H9 (cell line): ENCODE measurements at regions not wholly inside any gene's neighbourhood (a gene's known extent, or its start where the extent isn't known, plus 50 kb on each side); places are given as distances from the start of the nearest gene placed in this dataset.

Experiments used
- DNase-seq: peaks from one replicate; pipeline ENCODE4 v3.0.0-alpha.2; 2017
- H2AFZ ChIP-seq: one replicate; pipeline ENCODE4 v1.6.1; 2013; ENCODE audit warnings: mild to moderate bottlenecking, low read length, control low read depth, moderate library complexity
- H2AK5ac ChIP-seq: 2 replicates; pipeline ENCODE4 v1.6.1; 2013; ENCODE audit warnings: low read length, control low read depth, mixed read lengths; ENCODE audit not compliant: insufficient read length
- H2BK120ac ChIP-seq: one replicate; pipeline ENCODE4 v1.6.1; 2013; ENCODE audit warnings: low read depth, mild to moderate bottlenecking, low read length, control low read depth, inconsistent platforms; ENCODE audit not compliant: poor library complexity, severe bottlenecking
- H2BK12ac ChIP-seq: 2 replicates; pipeline ENCODE4 v1.6.1; 2013; ENCODE audit warnings: low read length, control low read depth, mixed read lengths, low read depth; ENCODE audit not compliant: insufficient read length
- H2BK15ac ChIP-seq: 2 replicates; pipeline ENCODE4 v1.6.1; 2013; ENCODE audit warnings: low read depth, low read length, control low read depth
- H2BK20ac ChIP-seq: one replicate; pipeline ENCODE4 v1.6.1; 2013; ENCODE audit warnings: low read depth, mild to moderate bottlenecking, low read length, control low read depth, inconsistent platforms; ENCODE audit not compliant: poor library complexity, severe bottlenecking
- H2BK5ac ChIP-seq: 2 replicates; pipeline ENCODE4 v1.6.1; 2013; ENCODE audit warnings: low read length, control low read depth, mixed read lengths; ENCODE audit not compliant: insufficient read length
- H3K14ac ChIP-seq: 2 replicates; pipeline ENCODE4 v1.6.1; 2013; ENCODE audit warnings: low read length, control low read depth; ENCODE audit not compliant: insufficient read depth
- H3K18ac ChIP-seq: 2 replicates; pipeline ENCODE4 v1.6.1; 2013; ENCODE audit warnings: low read depth, mild to moderate bottlenecking, mixed read lengths, low read length, control low read depth; ENCODE audit not compliant: insufficient read length
- H3K23ac ChIP-seq: 2 replicates; pipeline ENCODE4 v1.6.1; 2013; ENCODE audit warnings: low read length, control low read depth, mixed read lengths, low read depth; ENCODE audit not compliant: insufficient read length
- H3K23me2 ChIP-seq: 2 replicates; pipeline ENCODE4 v1.6.1; 2013; ENCODE audit warnings: low read depth, mild to moderate bottlenecking, mixed read lengths, low read length, control low read depth; ENCODE audit not compliant: insufficient read length, poor library complexity, severe bottlenecking
- H3K27ac ChIP-seq: 2 replicates; pipeline ENCODE4 v1.5.1; 2013; ENCODE audit warnings: low read length, control low read depth, mixed read lengths, low read depth; ENCODE audit not compliant: insufficient read length
- H3K27me3 ChIP-seq: 2 replicates; pipeline ENCODE4 v1.6.1; 2013; ENCODE audit warnings: low read length, control low read depth, inconsistent platforms; ENCODE audit not compliant: insufficient read depth
- H3K4ac ChIP-seq: 2 replicates; pipeline ENCODE4 v1.6.1; 2013; ENCODE audit warnings: low read depth, mild to moderate bottlenecking, control low read depth, inconsistent platforms, low read length, moderate library complexity
- H3K4me1 ChIP-seq: 2 replicates; pipeline ENCODE4 v1.6.1; 2013; ENCODE audit warnings: low read length, control low read depth, inconsistent platforms; ENCODE audit not compliant: insufficient read depth
- H3K4me2 ChIP-seq: 2 replicates; pipeline ENCODE4 v1.6.1; 2013; ENCODE audit warnings: low read length, control low read depth, mixed read lengths; ENCODE audit not compliant: insufficient read length, insufficient read depth
- H3K56ac ChIP-seq: 2 replicates; pipeline ENCODE4 v1.6.1; 2013; ENCODE audit warnings: low read depth, mild to moderate bottlenecking, mixed read lengths, low read length, control low read depth; ENCODE audit not compliant: insufficient read length
- H3K79me1 ChIP-seq: 2 replicates; pipeline ENCODE4 v1.6.1; 2013; ENCODE audit warnings: low read depth, mild to moderate bottlenecking, moderate library complexity, low read length, control low read depth, inconsistent platforms; ENCODE audit not compliant: insufficient read depth, poor library complexity, severe bottlenecking
- H3K79me2 ChIP-seq: 2 replicates; pipeline ENCODE4 v1.6.1; 2013; ENCODE audit warnings: low read length, control low read depth, inconsistent platforms; ENCODE audit not compliant: insufficient read depth
- H3K9ac ChIP-seq: 2 replicates; pipeline ENCODE4 v1.6.1; 2013; ENCODE audit warnings: low read length, control low read depth, mixed read lengths; ENCODE audit not compliant: insufficient read length; ENCODE audit errors: extremely low read depth
- H3K9me3 ChIP-seq: one replicate; pipeline ENCODE4 v1.6.1; 2013; ENCODE audit warnings: low read depth, low read length, inconsistent platforms; ENCODE audit not compliant: control insufficient read depth
- H3T11ph ChIP-seq: one replicate; pipeline ENCODE4 v1.6.1; 2013; ENCODE audit warnings: mild to moderate bottlenecking, low read length, control low read depth, inconsistent platforms
- H4K20me1 ChIP-seq: one replicate; pipeline ENCODE4 v1.6.1; 2013; ENCODE audit not compliant: control insufficient read depth, insufficient read length, insufficient read depth
- H4K5ac ChIP-seq: 2 replicates; pipeline ENCODE4 v1.6.1; 2013; ENCODE audit warnings: low read depth, mild to moderate bottlenecking, mixed read lengths, low read length, control low read depth; ENCODE audit not compliant: insufficient read length
- H4K8ac ChIP-seq: replicated peaks from 2 replicates; pipeline ENCODE4 v1.6.1; 2013; ENCODE audit warnings: low read length, control low read depth, mixed read lengths, low read depth; ENCODE audit not compliant: insufficient read length
- H4K91ac ChIP-seq: 2 replicates; pipeline ENCODE4 v1.6.1; 2013; ENCODE audit warnings: low read depth, mild to moderate bottlenecking, moderate library complexity, mixed read lengths, low read length, control low read depth; ENCODE audit not compliant: insufficient read length
- H3K27ac Mint-ChIP-seq, 3 experiments: 2 replicates in 2 of 3; 3 replicates in 1 of 3; pipeline ENCODE4 v1.8.0; 2020 to 2021; ENCODE audit warnings: mixed read lengths in 3 of 3, mild to moderate bottlenecking in 1 of 3, moderate library complexity in 1 of 3
- H3K27me3 Mint-ChIP-seq: 2 replicates; pipeline ENCODE4 v1.8.0; 2021; ENCODE audit warnings: low read depth, mild to moderate bottlenecking, moderate library complexity, mixed read lengths
- H3K36me3 Mint-ChIP-seq, 3 experiments: 2 replicates in 2 of 3; 3 replicates in 1 of 3; pipeline ENCODE4 v1.8.0; 2020 to 2021; ENCODE audit warnings: low read depth in 3 of 3, mixed read lengths in 3 of 3; ENCODE audit not compliant: insufficient read depth in 1 of 3
- H3K4me1 Mint-ChIP-seq, 2 experiments: 2 replicates each; pipeline ENCODE4 v1.8.0; 2020; ENCODE audit warnings: mixed read lengths in 2 of 2
- H3K4me3 Mint-ChIP-seq, 2 experiments: 2 replicates in 1 of 2; 3 replicates in 1 of 2; pipeline ENCODE4 v1.8.0; 2020 to 2021; ENCODE audit warnings: mild to moderate bottlenecking in 2 of 2, mixed read lengths in 2 of 2, moderate library complexity in 1 of 2
- H3K9me3 Mint-ChIP-seq, 2 experiments: 2 replicates in 1 of 2; 3 replicates in 1 of 2; pipeline ENCODE4 v1.8.0; 2020; ENCODE audit warnings: mild to moderate bottlenecking in 2 of 2, mixed read lengths in 2 of 2, moderate library complexity in 1 of 2
- CTCF ChIP-seq: fragments of 200-600 bp; sonication (generic); conservative IDR thresholded peaks from 3 replicates; pipeline ENCODE4 v1.8.0; 2021; ENCODE audit warnings: antibody characterized with exemption, mild to moderate bottlenecking
- WGBS: extraction: QIAGEN DNeasy Blood & Tissue Kit; methylation state at CpG from one replicate; pipeline ENCODE4 v1.1.7; 2013; ENCODE audit warnings: missing lambda C conversion rate, low lambda C conversion rate, mixed read lengths; ENCODE audit not compliant: insufficient read length; ENCODE audit errors: extremely low coverage; 5-methylcytosine and 5-hydroxymethylcytosine counted together

GRCh38 chr18:26711756-26712155, 153.8 kb downstream of the AQP4 start:
- Histone ChIP-seq H3K27ac (no peak overlapping the region), H3K56ac (no peak overlapping the region), H2AK5ac (no peak overlapping the region), H3K9me3 (no peaks in the 10 kb centered on the region), H4K5ac (no peak overlapping the region), H4K8ac (no peak overlapping the region), H3K27me3 (no peaks in the 10 kb centered on the region), H4K91ac (no peak overlapping the region), H3K4me2 (no peak overlapping the region), H2BK15ac (no peak overlapping the region), H2BK5ac (no peak overlapping the region), H2BK120ac (no peak overlapping the region), H3T11ph (no peak overlapping the region), H3K4me1 (peaks cover 5% of the 10 kb centered on the region; the same call in 1 of the 2 replicates), H3K18ac (no peak overlapping the region), H4K20me1 (no peaks in the 10 kb centered on the region), H3K4ac (no peak overlapping the region), H3K23me2 (no peaks in the 10 kb centered on the region), H2AFZ (no peak overlapping the region), H3K79me1 (no peaks in the 10 kb centered on the region), H2BK20ac (no peak overlapping the region), H2BK12ac (no peak overlapping the region), H3K23ac (no peak overlapping the region), H3K79me2 (no peaks in the 10 kb centered on the region), H3K9ac (no peak overlapping the region), H3K14ac (no peak overlapping the region)
- no peak for TF ChIP-seq CTCF
- Mint-ChIP-seq H3K4me1 (peaks cover 29 to 42% of the 10 kb centered on the region in 2 experiments), H3K36me3 (no peaks in the 10 kb centered on the region), H3K4me3 (no peak overlapping the region), H3K27ac (no peak overlapping the region), H3K27me3 (peaks cover 9% of the 10 kb centered on the region), H3K9me3 (no peaks in the 10 kb centered on the region)
- WGBS, result 100% methylated on average over 2 of the region's 3 CpGs
- no peak for DNase-seq
